BLaER1 (cell line): ENCODE measurements at regions not wholly inside any gene's neighbourhood (a gene's known extent, or its start where the extent isn't known, plus 50 kb on each side); places are given as distances from the start of the nearest gene placed in this dataset.

ENCODE experiments used
- H3K27ac ChIP-seq: shearing (Covaris generic); formaldehyde crosslinking; 2 replicates; pipeline ENCODE4 v1.8.1; 2022
- H3K27me3 ChIP-seq: shearing (Covaris generic); formaldehyde crosslinking; 2 replicates; pipeline ENCODE4 v1.8.1; 2022
- H3K36me3 ChIP-seq: shearing (Covaris generic); formaldehyde crosslinking; 2 replicates; pipeline ENCODE4 v1.8.1; 2022
- H3K4me1 ChIP-seq: shearing (Covaris generic); formaldehyde crosslinking; 2 replicates; pipeline ENCODE4 v1.8.1; 2022
- H3K4me2 ChIP-seq: shearing (Covaris generic); formaldehyde crosslinking; 2 replicates; pipeline ENCODE4 v1.8.1; 2022
- H3K4me3 ChIP-seq: shearing (Covaris generic); formaldehyde crosslinking; 2 replicates; pipeline ENCODE4 v1.8.1; 2022
- H3K9ac ChIP-seq: shearing (Covaris generic); formaldehyde crosslinking; 2 replicates; pipeline ENCODE4 v1.8.1; 2022
- H3K9me3 ChIP-seq: shearing (Covaris generic); formaldehyde crosslinking; 2 replicates; pipeline ENCODE4 v1.8.1; 2022
- H4K20me1 ChIP-seq: shearing (Covaris generic); formaldehyde crosslinking; 2 replicates; pipeline ENCODE4 v1.8.1; 2022
- Cebpa-rat ChIP-seq: shearing (Covaris generic); IDR thresholded peaks from 2 replicates; pipeline ENCODE4 v1.8.1; 2022

- no peak overlapping the region for H3K27ac ChIP-seq
- H3K4me2 ChIP-seq: no peak overlapping the region
- no peak overlapping the region for H3K9ac ChIP-seq
- peaks cover 4% of the 10 kb centered on the region; the same call in 1 of the 2 replicates for H3K9me3 ChIP-seq
- H4K20me1 ChIP-seq: no peaks in the 10 kb centered on the region
- no peak for TF ChIP-seq Cebpa-rat
- no peaks in the 10 kb centered on the region for H3K27me3 ChIP-seq
- H3K4me1 ChIP-seq: no peaks in the 10 kb centered on the region
- no peaks in the 10 kb centered on the region for H3K36me3 ChIP-seq
- H3K4me3 ChIP-seq: no peak overlapping the region
These were observed 235.7 kb upstream of the KCNMB2 start for GRCh38 chr3:178300441-178300959.

DNA sequence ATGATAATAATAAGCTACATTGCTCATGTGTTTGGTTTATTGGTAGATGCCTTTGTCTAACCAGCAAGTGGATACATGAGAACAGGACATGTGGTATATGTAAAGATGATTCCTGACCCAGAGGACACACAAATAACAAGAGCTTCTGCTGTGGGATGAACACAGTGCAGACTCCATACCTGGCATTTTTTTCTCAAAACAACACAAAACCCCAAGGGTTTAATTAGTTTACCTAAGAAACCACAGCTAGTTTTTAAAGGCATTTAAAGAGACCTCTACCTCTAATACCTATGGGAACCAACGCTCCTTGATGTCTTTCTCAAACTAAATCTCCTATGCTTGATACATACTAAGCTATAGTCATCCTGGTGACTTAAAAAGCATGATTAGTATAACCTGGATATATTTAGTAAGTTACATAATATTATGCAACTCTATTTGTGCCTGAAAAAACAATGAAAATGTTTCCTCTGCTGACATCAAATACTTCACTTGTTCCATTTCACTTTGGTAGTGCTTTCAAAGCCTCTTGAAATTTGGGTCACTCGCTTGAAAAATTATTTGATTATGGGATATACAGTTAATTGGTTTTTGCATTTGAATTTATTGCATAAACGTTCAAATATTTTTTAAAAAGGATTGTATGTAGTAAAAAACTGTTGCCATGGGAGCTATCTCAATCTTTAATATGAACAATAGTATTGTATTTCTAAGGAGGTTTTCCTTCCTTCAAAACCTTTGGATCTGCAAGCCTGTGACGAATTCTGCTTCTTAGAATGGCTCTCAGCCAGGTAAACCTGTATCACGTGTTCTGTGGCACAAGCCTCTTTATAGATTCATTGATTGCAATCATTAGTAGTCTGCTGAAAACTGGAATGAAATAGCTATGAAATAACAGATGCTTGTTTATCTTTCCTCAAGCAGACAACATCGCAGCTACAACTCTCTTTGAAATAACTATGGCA, 233.0 kb upstream of the KCNMB2 start:
- H3K9me3 ChIP-seq: peaks cover 4% of the 10 kb centered on the region; the same call in 1 of the 2 replicates

GRCh38 chr3:178304758-178305467, 231.3 kb upstream of the KCNMB2 start:
- Histone ChIP-seq H3K4me3 (no peak overlapping the region), H3K9me3 (peaks cover 4% of the 10 kb centered on the region; the same call in 1 of the 2 replicates), H3K9ac (no peak overlapping the region), H3K36me3 (no peaks in the 10 kb centered on the region), H3K4me2 (no peak overlapping the region), H3K4me1 (no peaks in the 10 kb centered on the region), H3K27ac (no peak overlapping the region), H4K20me1 (no peaks in the 10 kb centered on the region), H3K27me3 (no peaks in the 10 kb centered on the region)
- no peak for TF ChIP-seq Cebpa-rat

More for the DNA sequence above, 233.0 kb upstream of the KCNMB2 start:
- Histone ChIP-seq H3K4me3 (no peak overlapping the region), H3K4me2 (no peak overlapping the region), H3K9ac (no peak overlapping the region), H3K4me1 (no peaks in the 10 kb centered on the region), H3K27me3 (no peaks in the 10 kb centered on the region), H4K20me1 (no peaks in the 10 kb centered on the region), H3K27ac (no peak overlapping the region), H3K36me3 (no peaks in the 10 kb centered on the region)
- TF ChIP-seq Cebpa-rat: no peak

DNA sequence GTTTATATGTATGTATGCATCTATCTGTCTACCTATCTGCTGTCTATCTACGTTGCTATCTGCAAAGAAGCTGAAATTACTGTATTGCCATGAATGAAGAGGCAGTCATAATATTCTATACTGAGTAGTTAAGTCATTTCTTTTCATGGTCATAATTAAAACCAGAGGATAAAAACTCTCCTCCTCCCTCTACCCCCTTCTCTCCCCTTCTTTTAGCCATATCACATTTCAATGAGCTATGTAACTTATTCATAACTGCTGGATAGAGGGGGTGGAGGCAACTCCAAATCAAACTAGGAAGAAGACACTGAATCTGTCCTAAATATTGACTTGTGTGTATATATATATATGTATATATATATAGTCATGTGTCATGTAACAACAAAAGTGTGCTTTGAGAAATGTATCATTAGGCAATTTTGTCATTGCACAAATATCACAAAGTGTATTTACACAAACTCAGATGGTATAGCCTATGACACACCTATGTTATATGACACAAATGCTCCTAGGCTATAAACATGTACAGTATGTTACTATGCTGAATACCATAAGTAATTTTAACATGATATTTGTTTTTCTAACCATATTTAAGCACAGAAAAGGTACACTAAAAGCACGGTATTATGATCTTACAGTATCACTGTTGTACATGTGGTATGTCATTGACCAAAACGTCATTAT, 229.7 kb upstream of the KCNMB2 start:
- Histone ChIP-seq H3K36me3 (no peaks in the 10 kb centered on the region), H3K4me2 (no peak overlapping the region), H3K27ac (no peak overlapping the region), H3K4me3 (no peak overlapping the region), H3K9ac (no peak overlapping the region), H3K9me3 (peaks cover 4% of the 10 kb centered on the region; the same call in 1 of the 2 replicates), H3K27me3 (no peaks in the 10 kb centered on the region), H4K20me1 (no peaks in the 10 kb centered on the region), H3K4me1 (no peaks in the 10 kb centered on the region)
- TF ChIP-seq Cebpa-rat: no peak

GRCh38 chr3:178308771-178309170, 227.5 kb upstream of the KCNMB2 start:
- Histone ChIP-seq H3K27me3 (no peaks in the 10 kb centered on the region), H3K36me3 (no peaks in the 10 kb centered on the region), H4K20me1 (no peaks in the 10 kb centered on the region), H3K4me3 (no peak overlapping the region), H3K9me3 (peaks cover 4% of the 10 kb centered on the region; the same call in 1 of the 2 replicates), H3K4me2 (no peak overlapping the region), H3K27ac (no peak overlapping the region), H3K9ac (no peak overlapping the region), H3K4me1 (no peaks in the 10 kb centered on the region)
- TF ChIP-seq Cebpa-rat: no peak

DNA sequence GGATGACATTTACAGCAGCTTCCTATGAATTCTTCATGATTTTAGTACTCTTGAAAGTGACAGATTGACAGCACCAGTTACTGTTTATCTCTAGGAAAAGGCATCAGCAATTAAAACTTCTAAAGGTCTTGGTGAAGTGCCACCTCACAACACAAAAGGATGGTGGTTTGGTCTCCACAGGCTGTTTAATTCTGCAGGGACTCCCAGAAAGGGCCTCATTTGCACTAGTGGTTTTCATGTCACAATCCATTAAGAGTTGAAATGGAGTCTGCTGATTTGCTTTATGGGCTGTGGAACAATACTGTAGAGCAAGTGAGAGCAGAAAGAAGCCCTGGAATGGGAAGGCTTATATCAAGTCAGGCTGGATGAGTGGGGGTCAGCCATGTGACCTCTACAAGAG, 225.3 kb upstream of the KCNMB2 start:
- Histone ChIP-seq H3K36me3 (no peaks in the 10 kb centered on the region), H4K20me1 (no peaks in the 10 kb centered on the region), H3K4me1 (no peaks in the 10 kb centered on the region; the same call in 1 of the 2 replicates), H3K4me2 (no peak overlapping the region), H3K9ac (no peak overlapping the region), H3K9me3 (no peaks in the 10 kb centered on the region), H3K27me3 (no peaks in the 10 kb centered on the region), H3K4me3 (no peak overlapping the region), H3K27ac (no peak overlapping the region)
- TF ChIP-seq Cebpa-rat: no peak

DNA sequence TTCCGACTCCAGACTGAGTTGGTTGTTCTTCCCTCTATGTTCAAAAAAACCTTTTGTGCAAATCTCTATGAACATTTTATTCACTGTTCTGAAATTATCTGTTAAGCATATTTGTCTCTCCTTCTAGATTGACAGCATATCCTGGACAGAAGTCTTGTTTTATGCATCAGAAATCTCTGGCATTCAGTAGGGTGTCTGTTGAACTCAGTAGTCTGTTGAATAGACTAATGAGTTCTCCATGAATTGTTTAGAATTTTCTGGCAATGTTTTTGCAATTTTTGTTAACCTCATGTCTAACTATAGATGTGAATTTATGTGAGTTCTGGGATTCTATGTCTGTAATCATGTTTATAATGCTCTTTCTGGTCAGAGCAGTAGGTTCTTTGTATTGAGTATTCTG, 222.5 kb upstream of the KCNMB2 start:
- Histone ChIP-seq H4K20me1 (no peaks in the 10 kb centered on the region), H3K4me2 (no peak overlapping the region), H3K9ac (no peak overlapping the region), H3K36me3 (no peaks in the 10 kb centered on the region), H3K9me3 (no peaks in the 10 kb centered on the region), H3K27me3 (no peaks in the 10 kb centered on the region), H3K4me3 (no peak overlapping the region), H3K4me1 (no peaks in the 10 kb centered on the region; the same call in 1 of the 2 replicates), H3K27ac (no peak overlapping the region)
- TF ChIP-seq Cebpa-rat: no peak

GRCh38 chr3:178318340-178318739, 217.9 kb upstream of the KCNMB2 start:
- H3K9me3 ChIP-seq: no peaks in the 10 kb centered on the region
- TF ChIP-seq Cebpa-rat: no peak
- no peaks in the 10 kb centered on the region for H3K27me3 ChIP-seq
- H3K36me3 ChIP-seq: no peaks in the 10 kb centered on the region
- H3K27ac ChIP-seq: no peak overlapping the region
- no peaks in the 10 kb centered on the region for H4K20me1 ChIP-seq
- no peak overlapping the region for H3K4me2 ChIP-seq
- peaks cover 16% of the 10 kb centered on the region for H3K4me1 ChIP-seq
- no peak overlapping the region for H3K4me3 ChIP-seq
- no peak overlapping the region for H3K9ac ChIP-seq

GRCh38 chr3:178318941-178319816, 217.1 kb upstream of the KCNMB2 start:
- Histone ChIP-seq H3K27ac (no peak overlapping the region), H3K4me1 (peaks cover 16% of the 10 kb centered on the region), H3K4me2 (no peak overlapping the region), H3K4me3 (no peak overlapping the region), H4K20me1 (no peaks in the 10 kb centered on the region), H3K27me3 (no peaks in the 10 kb centered on the region), H3K36me3 (no peaks in the 10 kb centered on the region), H3K9me3 (no peaks in the 10 kb centered on the region), H3K9ac (no peak overlapping the region)
- TF ChIP-seq Cebpa-rat: no peak
